EH (cell line): ENCODE measurements at regions not wholly inside any gene's neighbourhood (a gene's known extent, or its start where the extent isn't known, plus 50 kb on each side); places are given as distances from the start of the nearest gene placed in this dataset.
"Not testable (repeated sequence)": the region's sequence is repeated elsewhere in the genome, so short reads cannot be mapped to it uniquely, and the experiment has no call there.

Experiments used
- DNase-seq: peaks from one replicate; pipeline ENCODE4 v3.0.0-alpha.2; 2015; ENCODE audit warnings: low read depth

DNA sequence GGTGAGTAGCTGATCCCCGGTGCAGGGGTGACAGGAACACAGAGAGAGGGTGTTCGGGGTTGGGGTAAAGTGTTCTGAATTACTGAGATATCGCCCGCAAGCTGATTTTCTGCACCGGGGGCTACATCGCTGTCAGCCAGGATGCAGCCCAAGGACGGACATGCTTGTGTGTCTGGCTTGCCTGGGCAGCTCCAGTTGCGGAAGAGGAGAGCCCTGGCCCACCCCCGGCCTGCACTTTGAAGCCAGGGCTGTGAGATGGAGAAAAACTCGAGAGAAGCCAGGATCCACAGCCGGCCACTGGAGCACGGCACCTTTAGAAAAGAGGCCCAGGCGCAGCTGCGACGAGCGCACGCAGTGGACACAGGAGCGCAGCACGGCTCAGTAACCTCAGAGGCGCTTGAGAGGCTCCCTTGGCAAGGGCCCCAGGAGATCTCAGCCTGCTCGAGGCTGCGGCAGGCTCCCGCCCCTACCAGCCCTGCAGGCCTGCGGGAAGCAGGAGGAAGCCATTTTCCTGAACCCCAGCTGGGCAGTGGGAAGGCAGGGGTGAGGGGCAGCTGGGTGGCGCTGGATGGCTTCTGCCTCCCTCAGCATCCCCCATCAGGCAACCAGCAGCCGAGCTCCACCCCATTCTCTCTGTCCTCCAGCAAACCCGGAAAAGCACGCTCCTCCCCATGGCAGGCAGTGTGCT, 59.2 kb downstream of the C9orf50 start:
- peak; percentile 44 for DNase-seq

DNA sequence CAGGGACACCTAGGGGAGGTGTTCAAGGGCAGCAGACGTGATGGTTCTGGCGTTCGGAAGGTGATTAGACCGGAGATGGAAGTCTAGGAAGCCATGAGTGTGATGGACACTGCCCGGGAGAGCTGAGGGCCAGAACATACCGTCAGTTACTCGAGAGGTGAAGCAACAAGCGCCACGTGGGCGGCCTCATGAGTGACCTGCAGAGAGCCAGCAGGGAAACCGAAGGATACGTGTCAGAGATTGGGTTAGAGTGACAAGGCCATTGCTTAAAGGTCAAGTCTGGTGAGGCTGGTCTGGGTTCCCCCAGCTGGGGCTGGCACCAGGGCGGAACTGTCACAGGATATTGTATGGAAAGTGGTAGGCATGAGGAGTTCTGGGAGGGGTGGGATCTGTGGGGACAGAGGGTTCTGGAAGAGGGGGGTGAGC, 60.0 kb downstream of the C9orf50 start:
- DNase-seq, result no peak

DNA sequence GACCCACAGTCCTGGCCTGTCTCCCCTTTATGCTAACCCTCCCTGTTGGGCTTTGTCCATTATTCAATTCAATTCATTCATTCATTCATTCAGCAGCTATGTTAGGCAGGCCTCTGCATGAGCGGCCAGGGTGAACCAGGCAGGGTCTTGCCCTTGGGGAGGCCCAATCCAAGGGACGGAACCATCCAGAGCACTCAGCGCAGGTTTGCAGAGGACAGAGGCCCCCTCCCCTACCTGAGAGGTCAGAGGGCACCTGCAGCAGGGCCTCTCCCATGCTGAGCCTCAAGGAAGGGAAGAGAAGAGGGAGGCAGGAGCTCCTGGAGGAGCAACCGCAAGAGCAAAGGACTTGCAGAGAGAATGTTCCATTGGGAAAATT, 61.4 kb downstream of the C9orf50 start:
- no peak for DNase-seq

DNA sequence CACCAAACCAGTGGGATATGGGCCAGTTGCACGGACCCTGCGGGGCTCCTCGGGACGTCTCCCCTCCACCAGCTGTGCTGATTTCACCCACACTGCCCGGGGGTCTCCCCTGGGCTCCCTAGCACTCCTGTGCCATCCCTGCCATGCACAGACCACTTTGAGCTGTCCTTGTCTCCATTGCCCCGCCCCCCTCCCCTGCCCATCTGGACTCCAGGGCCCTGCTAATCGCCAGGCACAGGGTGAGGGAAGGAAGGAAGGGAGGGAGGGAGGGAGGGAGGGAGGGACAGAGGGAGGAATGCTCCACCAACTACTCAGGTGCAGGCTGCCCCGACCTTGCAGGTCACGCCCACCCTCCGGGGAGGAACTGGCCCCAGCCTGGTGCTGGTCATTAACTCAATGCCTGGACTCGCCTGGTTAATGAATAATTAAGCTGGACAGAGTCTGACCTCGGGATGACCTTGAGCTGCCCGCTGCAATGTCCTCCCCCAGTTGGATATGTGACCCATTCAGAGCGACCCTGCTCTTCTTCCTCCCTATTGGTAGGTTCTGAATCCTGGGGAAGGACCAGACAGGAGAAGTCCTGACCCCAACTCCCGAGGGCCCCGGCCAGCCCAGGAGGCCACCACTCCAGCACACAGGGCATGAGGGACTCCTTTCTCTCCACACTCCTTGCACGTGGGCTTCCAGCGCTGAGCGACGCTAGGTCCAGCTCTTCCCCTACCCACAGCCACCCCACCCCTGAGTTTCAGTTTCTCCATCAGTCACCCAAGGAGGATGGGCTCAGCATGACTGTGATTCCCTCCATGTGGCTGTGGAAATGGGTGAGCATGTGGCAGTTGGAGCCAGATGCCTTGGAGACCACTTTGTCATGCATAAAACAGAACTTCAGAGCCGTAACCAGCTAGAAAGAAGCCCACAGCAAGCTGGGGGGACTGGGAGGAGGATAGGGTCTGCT, 62.1 kb downstream of the C9orf50 start:
- DNase-seq, result no peak

DNA sequence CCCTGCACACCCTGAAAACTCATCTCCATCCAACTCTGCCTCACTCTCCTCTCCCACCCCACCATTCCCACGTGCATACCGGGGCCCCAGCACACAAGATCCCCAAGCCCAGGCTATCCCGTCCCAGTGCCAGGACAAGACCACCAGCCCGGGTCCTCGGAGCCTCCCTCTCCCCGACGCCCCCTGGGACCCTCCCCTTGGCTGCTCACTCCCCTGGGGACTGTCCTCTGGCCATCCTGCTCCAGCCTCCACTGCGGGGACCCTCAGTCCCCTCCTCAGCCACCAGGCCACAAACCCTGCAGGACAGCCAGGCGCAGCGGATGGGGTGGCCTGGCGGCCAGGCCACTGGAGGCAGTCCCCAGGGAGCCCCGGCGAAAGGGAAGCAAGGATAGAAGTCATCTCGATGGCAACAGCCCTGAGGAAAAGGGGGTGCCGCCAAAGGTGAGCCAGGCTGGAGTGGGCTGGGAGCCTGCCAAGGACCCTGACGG, 62.8 kb downstream of the C9orf50 start:
- no peak for DNase-seq

DNA sequence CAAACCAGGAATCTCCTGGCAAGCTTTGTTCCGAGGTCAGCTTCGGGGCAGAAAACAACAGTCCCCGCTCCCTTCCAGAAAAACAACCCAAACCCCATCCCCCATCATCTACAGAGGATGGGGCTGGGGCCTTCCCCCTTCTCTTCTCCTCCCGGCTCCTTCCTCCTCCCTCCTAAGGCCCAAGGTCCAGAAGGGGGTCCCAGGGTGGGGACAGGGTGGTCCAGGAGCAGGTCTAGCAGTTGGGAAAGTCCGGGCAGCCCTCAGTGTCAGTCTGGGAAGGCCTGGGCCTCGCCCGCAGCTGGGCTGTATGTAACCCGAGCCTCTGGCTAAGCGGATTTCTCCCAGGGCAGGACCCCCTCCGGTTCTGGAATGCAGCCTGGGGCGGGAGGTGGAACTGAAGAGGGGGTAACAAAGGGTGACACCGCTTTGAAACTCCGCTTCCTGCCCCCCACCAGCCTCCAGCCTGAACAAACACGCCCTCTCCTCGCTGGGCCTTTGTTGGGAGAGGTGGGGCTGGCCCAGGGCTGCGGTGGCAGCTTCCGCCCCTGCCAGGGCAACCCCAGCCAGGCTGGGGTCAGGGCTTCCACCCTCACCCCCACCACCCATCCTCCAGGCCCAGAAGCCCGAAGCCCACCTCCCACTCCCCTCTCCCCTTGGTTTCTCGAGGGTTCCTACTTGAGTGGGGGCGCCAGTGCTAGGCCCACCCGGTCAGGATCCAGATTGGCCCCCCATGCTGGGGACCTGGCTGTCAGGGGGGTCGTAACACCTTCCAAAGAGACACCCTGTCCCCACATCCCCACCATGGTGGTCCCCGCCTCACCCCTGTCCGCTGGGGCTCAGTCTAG, 63.5 kb downstream of the C9orf50 start:
- DNase-seq, result peak; percentile 89

DNA sequence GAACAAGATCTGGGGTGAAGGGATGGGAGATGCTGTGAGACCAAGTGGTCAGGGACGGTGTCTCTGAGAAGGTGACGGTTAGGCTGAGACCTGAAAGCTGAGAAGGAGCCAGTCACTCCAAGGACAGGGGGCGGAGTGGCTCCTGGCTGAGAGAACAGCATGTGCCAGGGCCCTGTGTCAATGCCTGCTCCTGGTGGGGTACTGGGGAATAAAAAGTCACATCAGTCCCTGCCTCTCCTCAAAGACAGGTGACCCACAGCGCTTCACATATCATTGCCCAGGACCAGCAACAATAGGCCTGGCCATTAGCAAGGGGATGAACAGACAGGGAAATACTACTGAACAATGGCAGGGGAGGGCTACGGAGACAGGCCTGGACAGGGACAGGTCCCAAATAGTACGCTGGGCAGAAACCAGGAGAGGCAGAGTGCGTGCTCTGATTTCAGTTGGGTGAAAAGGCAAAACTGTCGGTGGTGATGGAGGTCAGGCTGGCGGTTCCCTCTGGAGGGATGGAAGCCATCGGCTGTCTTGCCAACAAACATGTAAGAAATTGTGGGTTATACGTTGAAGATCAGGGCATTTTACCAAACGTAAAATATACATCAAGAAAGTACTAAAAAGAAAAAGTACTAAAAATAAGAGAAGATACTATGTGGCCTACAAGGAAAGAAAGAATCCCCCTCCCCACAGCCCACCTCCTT, 64.3 kb downstream of the C9orf50 start:
- no peak for DNase-seq

DNA sequence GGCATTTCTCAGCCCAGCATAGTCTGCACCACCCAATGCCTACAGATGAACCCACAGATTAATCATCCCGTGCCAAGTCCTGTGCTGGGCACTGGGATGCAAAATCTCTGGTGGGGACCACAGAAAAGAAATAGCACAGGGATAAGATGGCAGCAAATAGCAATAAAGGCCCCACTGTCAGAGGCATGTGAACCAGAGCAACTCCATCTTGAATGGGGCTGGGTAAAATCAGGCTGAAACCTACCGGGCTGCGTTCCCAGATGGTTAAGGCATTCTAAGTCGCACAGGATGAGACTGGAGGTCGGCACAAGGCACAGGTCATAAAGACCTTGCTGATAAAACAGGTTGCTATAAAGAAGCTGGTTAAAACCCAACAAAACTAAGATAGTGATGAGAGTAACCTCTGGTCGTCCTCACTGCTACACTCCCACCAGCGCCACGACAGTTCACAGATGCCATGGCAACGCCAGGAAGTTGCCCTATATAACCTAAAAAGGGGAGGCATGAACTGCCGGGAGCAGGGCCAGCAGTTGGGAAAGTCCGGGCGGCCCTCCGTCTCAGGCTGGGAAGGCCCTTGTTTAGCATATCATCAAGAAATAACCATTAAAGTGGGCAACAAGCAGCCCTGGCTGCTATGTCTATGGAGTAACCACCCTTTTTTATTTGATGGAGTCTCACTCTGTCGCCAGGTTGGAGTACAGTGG, 65.2 kb downstream of the C9orf50 start:
- DNase-seq, result no peak

DNA sequence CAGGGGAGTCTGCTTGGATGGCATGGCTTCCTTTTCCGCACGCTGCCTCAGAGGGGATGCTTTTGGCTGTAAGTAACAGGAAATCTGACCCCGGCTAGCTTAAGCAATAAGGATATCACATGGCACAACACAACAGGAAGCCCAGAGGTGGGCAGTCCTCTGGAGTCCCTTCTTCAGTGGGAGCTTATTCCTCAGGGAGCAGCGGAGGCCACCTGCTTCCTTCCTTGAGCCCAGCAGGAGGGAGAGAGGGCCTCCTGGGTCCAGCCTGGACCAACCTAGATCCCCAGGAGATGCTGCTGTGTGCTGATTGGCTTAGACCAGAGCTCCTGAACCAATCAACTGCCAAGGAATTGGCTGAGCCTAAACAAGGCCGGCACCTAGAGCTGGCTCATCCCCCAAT, 66.3 kb downstream of the C9orf50 start:
- DNase-seq, result peak; percentile 38

DNA sequence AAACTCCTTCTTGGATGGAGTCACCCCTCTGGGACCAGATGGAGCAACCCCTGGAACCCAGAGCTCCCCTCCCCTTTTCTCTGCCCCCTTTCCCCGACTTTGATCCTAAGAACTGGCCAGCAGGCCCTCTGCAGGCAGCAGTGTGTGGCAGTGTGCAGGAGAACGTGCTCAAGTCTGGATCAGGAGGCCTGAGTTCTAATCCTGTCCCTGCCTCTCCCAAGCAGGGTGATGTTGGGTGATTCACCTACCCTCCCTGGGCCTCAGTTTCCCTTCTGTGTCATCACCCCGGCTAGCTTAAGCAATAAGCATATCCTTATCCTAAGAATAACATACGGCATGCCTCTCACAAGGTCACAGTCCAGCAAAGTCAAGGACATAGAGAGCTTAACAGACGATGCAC, 67.6 kb downstream of the C9orf50 start:
- no peak for DNase-seq

DNA sequence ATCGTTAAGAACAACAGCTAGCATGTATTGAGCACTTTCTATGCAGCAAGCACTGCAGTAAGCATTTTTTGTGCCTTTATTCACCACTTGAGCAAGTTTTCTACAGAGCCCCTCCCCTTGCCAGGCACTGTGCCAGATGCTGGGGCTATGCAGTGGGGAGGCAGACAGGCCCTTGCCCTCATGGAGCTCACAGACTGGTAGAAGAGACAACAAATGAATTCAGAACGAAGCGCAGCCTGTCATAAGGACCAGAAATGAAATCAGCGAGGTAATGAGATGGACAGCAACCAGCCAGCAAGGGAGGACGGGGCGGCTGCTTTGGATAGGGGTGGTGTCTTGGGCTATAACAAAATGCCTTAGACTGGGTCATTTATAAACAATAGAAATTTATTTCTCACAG, 68.8 kb downstream of the C9orf50 start:
- DNase-seq, result peak; percentile 50

DNA sequence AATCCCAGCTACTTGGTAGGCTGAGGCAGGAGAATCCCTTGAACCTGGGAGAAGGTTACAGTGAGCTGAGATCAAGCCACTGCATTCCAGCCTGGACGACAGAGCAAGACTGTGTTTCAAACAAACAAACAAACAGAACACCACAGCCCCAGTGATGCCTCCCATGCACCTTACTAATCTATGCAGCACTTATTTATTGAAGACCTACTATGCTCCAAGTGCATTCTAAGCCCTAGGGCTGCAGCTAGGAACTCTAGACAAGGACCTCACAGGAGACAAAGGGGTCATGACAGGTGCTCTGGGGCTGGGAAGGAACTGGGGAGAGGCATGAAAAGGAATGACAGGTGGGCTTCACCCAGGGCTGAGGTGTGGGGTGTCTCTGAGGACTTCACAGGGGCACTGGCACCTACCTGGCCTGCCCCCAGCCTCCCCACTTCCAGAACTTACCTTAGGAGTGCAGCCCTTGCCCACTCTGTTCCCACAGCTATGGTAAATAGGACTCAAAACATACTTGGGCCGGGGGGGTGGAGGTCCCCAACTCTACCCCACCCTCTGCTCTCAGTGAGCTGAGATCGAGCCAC, 69.4 kb downstream of the C9orf50 start:
- DNase-seq, result no peak

DNA sequence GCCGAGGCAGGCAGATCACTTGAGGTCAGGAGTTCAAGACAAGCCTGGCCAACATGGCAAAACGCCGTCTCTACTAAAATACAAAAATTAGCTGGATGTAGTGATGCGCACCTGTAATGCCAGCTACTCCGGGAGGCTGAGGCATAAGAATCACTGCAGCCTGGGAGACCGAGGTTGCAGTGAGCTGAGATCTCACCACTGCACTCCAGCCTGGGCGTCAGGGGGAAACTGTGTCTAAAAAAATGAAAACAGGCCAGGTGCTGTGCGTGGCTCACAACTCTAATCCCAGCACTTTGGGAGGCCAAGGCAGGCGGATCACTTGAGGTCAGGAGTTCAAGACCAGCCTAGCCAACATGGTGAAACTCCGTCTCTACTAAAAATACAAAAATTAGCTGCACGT, 69.9 kb downstream of the C9orf50 start:
- not testable (repeated sequence) for DNase-seq

DNA sequence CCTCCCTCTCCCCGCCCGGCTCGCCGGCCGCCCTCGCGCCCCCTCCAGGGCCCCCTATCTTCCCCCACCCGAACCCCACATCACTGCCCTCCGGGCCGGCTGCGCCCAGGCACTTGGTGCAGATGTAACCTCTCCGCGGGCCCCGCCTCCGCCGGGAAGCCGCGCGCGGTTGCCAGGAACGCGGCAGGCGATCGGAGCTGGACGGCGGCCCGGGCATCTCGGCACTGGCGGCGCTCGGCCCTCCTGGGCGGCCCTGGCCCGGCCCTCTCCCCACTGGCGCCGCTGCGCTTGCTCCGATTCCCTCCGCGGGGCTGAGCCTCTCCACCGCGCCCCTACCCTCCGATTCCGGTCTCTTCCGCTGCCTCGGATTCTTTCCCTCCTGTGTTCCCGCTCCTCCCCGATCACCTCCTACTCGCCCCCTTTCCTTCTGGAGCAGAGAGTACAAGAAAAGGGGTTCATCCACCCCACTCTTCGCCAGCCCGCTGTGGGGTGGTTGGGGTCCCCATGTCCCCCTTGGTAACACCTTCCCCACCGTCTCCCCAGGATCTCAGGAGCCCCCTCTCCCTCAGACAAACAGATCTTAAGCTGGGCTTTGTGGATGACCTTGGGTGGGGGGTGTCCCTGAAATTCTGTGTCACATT, 70.6 kb downstream of the C9orf50 start:
- DNase-seq, result peak; percentile 84

DNA sequence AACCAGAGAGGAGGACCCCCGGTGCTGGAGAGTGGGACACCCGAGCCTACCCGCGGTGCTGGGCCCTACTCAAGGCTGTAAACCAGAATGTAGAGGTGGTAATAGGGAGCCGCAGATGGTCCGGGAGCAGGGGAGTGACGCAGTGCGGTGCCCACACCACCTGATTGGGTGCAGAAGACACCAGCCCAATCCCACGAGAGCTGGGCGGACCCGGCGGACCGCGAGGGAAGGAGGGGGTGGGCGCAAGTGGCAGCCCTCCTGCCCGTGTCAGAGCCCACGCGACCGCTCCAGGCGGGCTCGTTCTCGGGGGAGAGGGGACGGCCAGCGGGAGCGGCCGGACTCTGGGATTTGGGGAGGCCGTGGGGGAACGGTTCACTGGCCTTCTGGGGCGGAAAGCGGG, 71.2 kb downstream of the C9orf50 start:
- DNase-seq, result peak; percentile 64

DNA sequence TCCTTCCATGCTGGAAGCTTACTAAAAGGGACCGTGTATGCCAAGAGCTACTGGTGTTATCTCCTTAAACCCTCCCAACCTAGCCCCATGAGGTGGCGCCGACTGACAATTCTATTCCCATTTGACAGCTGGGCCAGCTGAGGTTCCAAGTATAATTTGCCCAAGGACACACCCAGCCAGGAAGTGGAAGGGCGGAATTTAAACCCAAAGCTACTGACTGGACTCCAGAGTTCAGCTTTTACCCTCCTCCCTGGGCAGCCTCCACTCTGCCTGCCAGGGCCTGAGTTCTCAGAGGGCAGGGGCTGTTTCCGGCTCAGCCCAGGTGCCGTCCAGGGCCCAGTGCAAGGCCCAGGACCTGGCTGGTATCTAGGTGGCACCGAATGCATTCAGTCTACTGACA, 71.8 kb downstream of the C9orf50 start:
- DNase-seq, result peak; percentile 39

DNA sequence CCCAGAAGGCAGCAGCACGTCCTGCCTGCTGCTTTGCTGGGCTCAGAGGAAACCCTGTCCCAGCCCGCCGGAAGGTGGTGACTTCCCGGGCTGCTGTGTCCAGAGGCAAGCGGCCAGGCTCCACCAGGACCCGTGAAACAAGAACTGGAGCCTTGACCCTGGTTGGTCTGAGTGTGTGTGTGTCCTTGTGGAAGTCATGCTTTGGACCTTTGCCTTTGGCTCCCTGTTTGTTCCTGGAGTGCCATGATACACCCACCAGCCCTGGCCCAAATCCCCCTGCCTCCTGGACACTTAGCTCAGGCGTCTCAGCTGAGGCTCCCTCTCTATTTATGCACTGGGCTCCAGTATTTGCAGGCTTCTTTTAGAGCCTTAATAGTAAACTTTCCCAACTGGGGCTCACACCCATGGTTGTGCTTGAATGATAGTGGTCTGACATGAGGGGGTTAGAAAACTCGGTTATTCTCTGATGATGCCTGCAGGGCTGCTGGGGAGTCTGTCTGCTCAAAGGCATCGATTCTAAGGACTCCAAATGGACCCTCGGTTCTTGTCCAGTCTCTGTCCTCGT, 72.2 kb downstream of the C9orf50 start:
- DNase-seq, result no peak

DNA sequence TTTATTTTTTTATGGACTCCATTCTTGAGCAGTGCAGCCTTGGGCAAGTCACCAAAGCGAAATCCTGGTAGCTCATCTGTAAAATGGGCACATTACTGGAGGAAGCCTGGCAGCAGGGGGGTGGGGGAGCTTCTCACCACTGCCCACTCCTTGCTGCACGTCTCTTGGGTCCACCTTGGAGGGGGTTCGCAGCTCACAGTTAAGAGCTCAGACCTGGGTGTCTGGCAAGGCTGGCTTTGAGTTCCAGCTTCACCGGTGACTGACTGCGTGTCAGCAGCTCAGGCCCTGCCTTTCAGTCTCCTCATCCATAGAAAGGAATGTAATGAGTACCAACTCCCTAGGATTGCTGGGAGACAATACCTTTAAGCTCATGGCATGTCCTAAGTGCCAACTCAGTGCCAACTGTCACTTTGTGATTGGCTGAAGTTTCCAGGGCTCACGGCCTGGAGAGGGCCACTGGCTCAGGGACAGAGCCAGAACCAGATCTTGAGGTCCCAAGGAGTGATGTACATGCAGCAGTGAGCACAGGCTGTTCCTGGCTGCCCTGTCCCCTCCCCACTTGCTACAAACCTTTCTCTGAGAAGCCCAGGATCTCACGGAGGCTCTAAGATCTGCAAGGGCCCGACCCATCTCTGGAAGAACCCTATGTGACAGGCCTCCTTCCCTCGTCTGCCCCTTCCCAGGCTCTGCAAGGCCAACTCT, 72.9 kb downstream of the C9orf50 start:
- peak; percentile 13 for DNase-seq

DNA sequence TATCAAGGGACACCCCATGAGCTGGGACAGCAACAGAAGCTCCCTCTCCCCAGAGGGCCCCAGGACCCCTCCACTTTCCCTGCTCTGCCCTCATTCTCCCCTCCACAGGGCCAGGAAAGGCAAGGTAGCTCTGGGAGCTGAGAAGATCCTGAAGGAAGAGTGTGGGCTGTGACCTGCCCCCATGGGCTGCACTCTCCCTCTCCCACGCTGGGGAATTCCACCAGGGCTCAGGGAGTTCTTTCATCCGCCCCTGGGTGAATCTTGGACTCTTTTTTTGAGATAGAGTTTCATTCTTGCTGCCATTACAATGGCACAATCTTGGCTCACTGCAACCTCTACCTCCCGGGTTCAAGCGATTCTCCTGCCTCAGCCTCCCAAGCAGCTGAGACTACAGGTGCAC, 73.8 kb downstream of the C9orf50 start:
- DNase-seq, result no peak
